Activated naive CD8-positive, alpha-beta T cell treated with anti-CD3 and anti-CD28 coated beads, Interleukin-2, amount 50 U/mL, for 24 hours (primary cell): ENCODE measurements at regions not wholly inside any gene's neighbourhood (a gene's known extent, or its start where the extent isn't known, plus 50 kb on each side); places are given as distances from the start of the nearest gene placed in this dataset.
"Not testable (repeated sequence)": the region's sequence is repeated elsewhere in the genome, so short reads cannot be mapped to it uniquely, and the experiment has no call there.

ENCODE experiments used
- ATAC-seq: fragments of 150-1000 bp; cut with Tn5 transposase; one replicate; pipeline ENCODE4 v1.10.0; 2021
- DNase-seq: peaks from one replicate; pipeline ENCODE4 v3.0.0; 2021
- H3K27ac Mint-ChIP-seq: one replicate; pipeline ENCODE4 v1.8.0; 2021; ENCODE audit warnings: mild to moderate bottlenecking, mixed read lengths
- H3K27me3 Mint-ChIP-seq: one replicate; pipeline ENCODE4 v1.8.0; 2021; ENCODE audit warnings: mixed read lengths
- H3K36me3 Mint-ChIP-seq: one replicate; pipeline ENCODE4 v1.8.0; 2021; ENCODE audit warnings: low read depth, mixed read lengths
- H3K4me1 Mint-ChIP-seq: one replicate; pipeline ENCODE4 v1.8.0; 2021; ENCODE audit warnings: mixed read lengths
- H3K4me3 Mint-ChIP-seq: one replicate; pipeline ENCODE4 v1.8.0; 2021; ENCODE audit warnings: mild to moderate bottlenecking, moderate library complexity, mixed read lengths
- H3K9me3 Mint-ChIP-seq: one replicate; pipeline ENCODE4 v1.8.0; 2021; ENCODE audit warnings: mixed read lengths

GRCh38 chr6:145562771-145563615 lies 172.3 kb downstream of the EPM2A start:
- no peak overlapping the region for H3K27ac Mint-ChIP-seq
- no peaks in the 10 kb centered on the region for H3K36me3 Mint-ChIP-seq
- no peak for ATAC-seq
- H3K9me3 Mint-ChIP-seq: no peaks in the 10 kb centered on the region
- H3K4me3 Mint-ChIP-seq: no peak overlapping the region
- no peak for DNase-seq
- H3K27me3 Mint-ChIP-seq: peaks cover 4% of the 10 kb centered on the region
- no peaks in the 10 kb centered on the region for H3K4me1 Mint-ChIP-seq

- H3K4me3 Mint-ChIP-seq: no peak overlapping the region
- H3K27me3 Mint-ChIP-seq: peaks cover 4% of the 10 kb centered on the region
- no peaks in the 10 kb centered on the region for H3K4me1 Mint-ChIP-seq
- ATAC-seq (no peak), DNase-seq (no peak)
- H3K9me3 Mint-ChIP-seq: no peaks in the 10 kb centered on the region
- no peak overlapping the region for H3K27ac Mint-ChIP-seq
- no peaks in the 10 kb centered on the region for H3K36me3 Mint-ChIP-seq
Observed at GRCh38 chr6:145564553-145564952, 170.8 kb downstream of the EPM2A start.

DNA sequence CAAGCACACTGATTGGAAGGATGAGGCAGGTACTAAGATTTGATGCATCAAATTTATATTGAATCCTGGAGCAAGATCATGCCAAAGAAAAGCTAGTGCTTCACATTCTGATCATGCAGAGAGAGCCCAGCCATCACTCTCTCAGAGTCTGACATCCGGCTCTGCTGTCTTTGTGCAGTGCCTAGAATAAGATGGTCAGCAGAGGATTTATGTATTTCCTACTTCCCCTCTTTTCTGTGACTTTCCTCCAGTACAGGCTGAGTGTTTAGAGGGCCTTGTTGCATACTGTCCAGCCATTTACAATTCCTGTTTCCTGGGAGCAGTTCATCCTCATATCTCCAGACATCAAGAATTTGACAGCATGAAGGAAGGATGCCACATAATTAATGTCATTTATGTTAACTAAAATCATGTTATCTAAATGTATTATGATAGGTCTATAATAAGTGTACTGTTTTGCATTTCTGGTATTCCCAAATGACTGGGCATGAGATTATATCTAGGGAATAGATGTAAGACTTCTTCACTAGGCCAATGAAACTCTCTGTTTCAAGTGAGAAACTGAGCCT lies 167.6 kb downstream of the EPM2A start:
- H3K4me1 Mint-ChIP-seq: no peaks in the 10 kb centered on the region
- no peak overlapping the region for H3K27ac Mint-ChIP-seq
- no peaks in the 10 kb centered on the region for H3K27me3 Mint-ChIP-seq
- H3K9me3 Mint-ChIP-seq: no peaks in the 10 kb centered on the region
- ATAC-seq (no peak), DNase-seq (no peak)
- no peak overlapping the region for H3K4me3 Mint-ChIP-seq
- no peaks in the 10 kb centered on the region for H3K36me3 Mint-ChIP-seq

DNA sequence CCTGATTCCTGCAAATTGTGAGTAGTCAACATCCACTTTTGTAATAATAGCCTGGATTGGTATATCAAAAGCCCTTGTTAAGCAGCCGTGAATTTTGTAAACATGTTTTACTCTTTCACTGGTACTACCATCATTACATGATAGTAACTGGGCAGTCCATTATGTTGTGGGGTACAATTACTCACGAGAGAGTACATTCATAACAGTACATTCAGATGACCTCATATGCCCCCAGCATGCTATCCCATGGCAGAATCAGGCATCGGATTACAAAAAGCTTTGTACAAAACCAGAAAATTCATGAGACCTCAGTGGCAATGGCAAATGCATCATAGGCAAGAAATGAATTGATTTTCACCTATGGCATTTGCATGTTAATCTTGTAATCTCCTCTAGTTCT lies 166.2 kb downstream of the EPM2A start:
- Mint-ChIP-seq H3K9me3 (no peaks in the 10 kb centered on the region), H3K4me3 (no peak overlapping the region), H3K4me1 (no peaks in the 10 kb centered on the region), H3K27ac (no peak overlapping the region), H3K36me3 (no peaks in the 10 kb centered on the region), H3K27me3 (no peaks in the 10 kb centered on the region)
- ATAC-seq (no peak), DNase-seq (no peak)

DNA sequence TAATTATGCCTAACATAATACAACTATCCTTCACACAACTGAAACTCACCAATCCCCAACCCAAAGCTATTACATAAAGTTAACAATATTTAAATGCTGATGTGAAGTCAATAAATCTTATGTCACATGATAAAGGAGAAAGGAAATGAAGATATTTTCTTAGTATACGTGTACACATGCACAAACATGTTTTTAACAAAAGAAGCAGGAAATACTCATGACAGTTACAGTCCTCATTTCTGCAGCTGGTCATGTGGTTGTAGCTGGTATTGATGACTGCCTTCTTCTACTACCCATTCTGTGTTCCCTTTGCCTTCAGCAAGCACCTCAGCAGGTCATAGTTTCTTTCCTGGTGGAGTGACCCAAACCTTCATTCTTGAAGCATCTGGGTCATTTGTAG lies 165.0 kb downstream of the EPM2A start:
- H3K4me1 Mint-ChIP-seq, H3K4me3 Mint-ChIP-seq, H3K27me3 Mint-ChIP-seq, ATAC-seq, H3K27ac Mint-ChIP-seq, H3K36me3 Mint-ChIP-seq, H3K9me3 Mint-ChIP-seq, DNase-seq: not testable (repeated sequence)

DNA sequence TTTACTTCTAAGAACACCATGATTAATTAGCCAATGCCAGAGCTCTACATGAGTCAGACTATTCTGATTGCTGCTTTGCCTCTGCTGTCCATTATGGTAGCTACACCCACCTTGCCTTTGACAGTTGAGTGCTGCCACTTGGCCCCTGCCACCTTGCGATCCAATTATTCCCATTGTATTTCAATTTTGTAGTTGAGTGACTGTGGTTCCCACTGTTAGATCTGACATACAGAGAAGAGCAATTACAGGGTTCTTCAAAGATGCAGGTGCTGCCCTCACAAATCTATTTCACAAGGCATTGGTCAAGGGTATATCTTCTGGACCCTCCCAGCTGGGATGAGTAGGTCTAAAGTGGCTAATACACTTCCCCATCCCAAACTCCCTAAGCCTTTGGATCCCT lies 161.1 kb downstream of the EPM2A start:
- H3K36me3 Mint-ChIP-seq, H3K4me1 Mint-ChIP-seq, ATAC-seq, H3K4me3 Mint-ChIP-seq, H3K27ac Mint-ChIP-seq, H3K27me3 Mint-ChIP-seq, DNase-seq: not testable (repeated sequence)
- peaks cover 32% of the 10 kb centered on the region for H3K9me3 Mint-ChIP-seq
